Dermis microvascular lymphatic vessel endothelial cell (primary cell): ENCODE measurements at regions not wholly inside any gene's neighbourhood (a gene's known extent, or its start where the extent isn't known, plus 50 kb on each side); places are given as distances from the start of the nearest gene placed in this dataset.
"Not testable (repeated sequence)": the region's sequence is repeated elsewhere in the genome, so short reads cannot be mapped to it uniquely, and the experiment has no call there.

Experiments used
- DNase-seq, 2 donors: peaks; one replicate each; pipeline versions ENCODE4 v3.0.0 to v3.0.0-alpha.2; 2010; ENCODE audit warnings: low read depth in 2 of 2

- DNase-seq = peak in 1 of 2 donors; percentile 29
These were observed 688.4 kb downstream of the USP25 start for GRCh38 chr21:16418226-16418625.

- DNase-seq = no peak
These were observed 688.9 kb downstream of the USP25 start for GRCh38 chr21:16418642-16419041.

- peak; percentile 99 for DNase-seq
These were observed 689.6 kb downstream of the USP25 start for GRCh38 chr21:16419188-16419921.

- DNase-seq = peak; percentile 86 to 91
These were observed 690.4 kb downstream of the USP25 start for GRCh38 chr21:16420031-16420724.

GRCh38 chr21:16421007-16421406 is 691.2 kb downstream of the USP25 start:
- DNase-seq = no peak

- DNase-seq = no peak
These were observed 692.2 kb downstream of the USP25 start for GRCh38 chr21:16421965-16422364.

GRCh38 chr21:16422702-16423101 is 692.9 kb downstream of the USP25 start:
- peak in 1 of 2 donors; percentile 49 for DNase-seq

GRCh38 chr21:16423921-16424320 is 694.1 kb downstream of the USP25 start:
- DNase-seq = peak in 1 of 2 donors; percentile 46

- peak in 1 of 2 donors; percentile 56 for DNase-seq
These were observed 694.6 kb downstream of the USP25 start for GRCh38 chr21:16424331-16424751.

- peak in 1 of 2 donors; percentile 56 for DNase-seq
These were observed 695.6 kb downstream of the USP25 start for GRCh38 chr21:16425376-16425775.

GRCh38 chr21:16426936-16427335 is 697.2 kb downstream of the USP25 start:
- peak in 1 of 2 donors; percentile 14 for DNase-seq

- DNase-seq = peak in 1 of 2 donors; percentile 62
These were observed 697.9 kb downstream of the USP25 start for GRCh38 chr21:16427587-16428087.

GRCh38 chr21:16437586-16437985 is 707.8 kb downstream of the USP25 start:
- peak in 1 of 2 donors; percentile 79 for DNase-seq

- peak; percentile 89 to 91 for DNase-seq
These were observed 709.0 kb downstream of the USP25 start for GRCh38 chr21:16438761-16439160.

GRCh38 chr21:16441789-16442188 is 712.0 kb downstream of the USP25 start:
- DNase-seq = no peak

- peak in 1 of 2 donors; percentile 39 for DNase-seq
These were observed 724.6 kb downstream of the USP25 start for GRCh38 chr21:16454399-16454798.

- no peak for DNase-seq
These were observed 725.7 kb downstream of the USP25 start for GRCh38 chr21:16455526-16455925.

GRCh38 chr21:16455978-16456377 is 726.2 kb downstream of the USP25 start:
- no peak for DNase-seq

- no peak for DNase-seq
These were observed 727.7 kb downstream of the USP25 start for GRCh38 chr21:16457498-16457897.

GRCh38 chr21:16460936-16461335 is 731.2 kb downstream of the USP25 start:
- no peak for DNase-seq

GRCh38 chr21:16464211-16464889 is 734.6 kb downstream of the USP25 start:
- DNase-seq = not testable (repeated sequence)

- DNase-seq = no peak
These were observed 738.4 kb downstream of the USP25 start for GRCh38 chr21:16468184-16468583.
